ENCODE measurements at regions not wholly inside any gene's neighbourhood (a gene's known extent, or its start where the extent isn't known, plus 50 kb on each side); places are given as distances from the start of the nearest gene placed in this dataset.
"Not testable (repeated sequence)": the region's sequence is repeated elsewhere in the genome, so short reads cannot be mapped to it uniquely, and the experiment has no call there.

- no peak for DNase-seq
Measured at GRCh38 chr6:97347111-97347510, 64.1 kb upstream of the MMS22L start.

GRCh38 chr6:97361286-97361685 lies 78.3 kb upstream of the MMS22L start:
- no peak for DNase-seq

GRCh38 chr6:97364327-97364726 lies 81.3 kb upstream of the MMS22L start:
- no peak for DNase-seq

GRCh38 chr6:97382071-97382470 lies 99.1 kb upstream of the MMS22L start:
- DNase-seq, result not testable (repeated sequence)

GRCh38 chr6:97392735-97393134 lies 109.7 kb upstream of the MMS22L start:
- DNase-seq, result no peak

GRCh38 chr6:97394160-97394748 lies 111.2 kb upstream of the MMS22L start:
- DNase-seq, result peak; percentile 40 to 67

GRCh38 chr6:97396880-97397279 lies 113.9 kb upstream of the MMS22L start:
- no peak for DNase-seq

- no peak for DNase-seq
Measured at GRCh38 chr6:97399208-97399607, 116.2 kb upstream of the MMS22L start.

- no peak for DNase-seq
Measured at GRCh38 chr6:97401533-97401932, 118.5 kb upstream of the MMS22L start.

GRCh38 chr6:97405818-97406409 lies 122.9 kb upstream of the MMS22L start:
- DNase-seq, result no peak

- no peak for DNase-seq
Measured at GRCh38 chr6:97406633-97407032, 123.6 kb upstream of the MMS22L start.

GRCh38 chr6:97411610-97412009 lies 128.6 kb upstream of the MMS22L start:
- no peak for DNase-seq

- no peak for DNase-seq
Measured at GRCh38 chr6:97412511-97412910, 129.5 kb upstream of the MMS22L start.

GRCh38 chr6:97422171-97422570 lies 139.2 kb upstream of the MMS22L start:
- DNase-seq, result no peak

- DNase-seq, result no peak
Measured at GRCh38 chr6:97423190-97423589, 140.2 kb upstream of the MMS22L start.

GRCh38 chr6:97427648-97428047 lies 144.6 kb upstream of the MMS22L start:
- no peak for DNase-seq

GRCh38 chr6:97437087-97437486 lies 154.1 kb upstream of the MMS22L start:
- no peak for DNase-seq

- no peak for DNase-seq
Measured at GRCh38 chr6:97438011-97438671, 155.1 kb upstream of the MMS22L start.

- DNase-seq, result no peak
Measured at GRCh38 chr6:97440590-97441176, 157.7 kb upstream of the MMS22L start.

GRCh38 chr6:97443408-97444080 lies 160.5 kb upstream of the MMS22L start:
- DNase-seq, result no peak

- DNase-seq, result no peak
Measured at GRCh38 chr6:97445407-97445806, 162.4 kb upstream of the MMS22L start.

- no peak for DNase-seq
Measured at GRCh38 chr6:97449444-97449966, 166.5 kb upstream of the MMS22L start.

- no peak for DNase-seq
Measured at GRCh38 chr6:97450087-97450486, 167.1 kb upstream of the MMS22L start.

Data from CD4-positive, alpha-beta T cell treated with Interleukin-4 for 1 hour (primary cell).